ENCODE measurements at regions not wholly inside any gene's neighbourhood (a gene's known extent, or its start where the extent isn't known, plus 50 kb on each side); places are given as distances from the start of the nearest gene placed in this dataset.

- Histone ChIP-seq H3K27ac (ENCODE audit: low read length) (no peak overlapping the region), H3K27me3 (ENCODE audit: insufficient read depth, low read depth, low read length) (no peaks in the 10 kb centered on the region), H3K36me3 (ENCODE audit: insufficient read depth, low read length) (no peaks in the 10 kb centered on the region), H3K9me2 (ENCODE audit: insufficient read depth, low read length) (no peaks in the 10 kb centered on the region), H3K4me3 (ENCODE audit: low read length) (no peak overlapping the region), H3K4me2 (ENCODE audit: low read length) (no peak overlapping the region), H3K9ac (ENCODE audit: low read length) (no peak overlapping the region), H2AFZ (ENCODE audit: low read depth, low read length) (no peak overlapping the region), H3K9me3 (ENCODE audit: low read length) (no peaks in the 10 kb centered on the region), H3K79me2 (replicated peaks; ENCODE audit: insufficient read depth, low read length) (no peaks in the 10 kb centered on the region), H4K20me1 (ENCODE audit: insufficient read depth) (no peaks in the 10 kb centered on the region), H3F3A (ENCODE audit: insufficient read depth, low read length, poor library complexity, severe bottlenecking) (no peaks in the 10 kb centered on the region)
- TF ChIP-seq RAD21 (conservative IDR thresholded peaks at IDR 0.05): no peak
- TF ChIP-seq SMC3 (conservative IDR thresholded peaks at IDR 0.05; ENCODE audit: poor library complexity): no peak
- TF ChIP-seq EP300 (conservative IDR thresholded peaks at IDR 0.05; ENCODE audit: poor library complexity, severe bottlenecking): no peak
Measured at GRCh38 chr3:39751286-39751685, 58.1 kb upstream of the MYRIP start.

GRCh38 chr3:39752019-39752637, 57.3 kb upstream of the MYRIP start:
- Histone ChIP-seq H3K36me3 (ENCODE audit: insufficient read depth, low read length) (no peaks in the 10 kb centered on the region), H3K9ac (ENCODE audit: low read length) (no peak overlapping the region), H3K4me2 (ENCODE audit: low read length) (no peak overlapping the region), H3K79me2 (replicated peaks; ENCODE audit: insufficient read depth, low read length) (no peaks in the 10 kb centered on the region), H3K27me3 (ENCODE audit: insufficient read depth, low read depth, low read length) (no peaks in the 10 kb centered on the region), H4K20me1 (ENCODE audit: insufficient read depth) (no peaks in the 10 kb centered on the region), H2AFZ (ENCODE audit: low read depth, low read length) (no peak overlapping the region), H3K9me3 (ENCODE audit: low read length) (no peaks in the 10 kb centered on the region), H3K4me3 (ENCODE audit: low read length) (no peak overlapping the region), H3K27ac (ENCODE audit: low read length) (no peak overlapping the region), H3F3A (ENCODE audit: insufficient read depth, low read length, poor library complexity, severe bottlenecking) (no peaks in the 10 kb centered on the region), H3K9me2 (ENCODE audit: insufficient read depth, low read length) (no peaks in the 10 kb centered on the region)
- TF ChIP-seq EZH2 (IDR thresholded peaks at IDR 0.05; ENCODE audit: borderline replicate concordance, insufficient read depth, low read length, poor library complexity, severe bottlenecking): no peak

GRCh38 chr3:39752751-39753150, 56.7 kb upstream of the MYRIP start:
- Histone ChIP-seq H3K4me3 (ENCODE audit: low read length) (no peak overlapping the region), H3K27me3 (ENCODE audit: insufficient read depth, low read depth, low read length) (no peaks in the 10 kb centered on the region), H3K9me2 (ENCODE audit: insufficient read depth, low read length) (no peaks in the 10 kb centered on the region), H3K79me2 (replicated peaks; ENCODE audit: insufficient read depth, low read length) (no peaks in the 10 kb centered on the region), H3K36me3 (ENCODE audit: insufficient read depth, low read length) (no peaks in the 10 kb centered on the region), H2AFZ (ENCODE audit: low read depth, low read length) (no peak overlapping the region), H3K9me3 (ENCODE audit: low read length) (no peaks in the 10 kb centered on the region), H3K9ac (ENCODE audit: low read length) (no peak overlapping the region), H3K27ac (ENCODE audit: low read length) (no peak overlapping the region), H4K20me1 (ENCODE audit: insufficient read depth) (no peaks in the 10 kb centered on the region), H3F3A (ENCODE audit: insufficient read depth, low read length, poor library complexity, severe bottlenecking) (no peaks in the 10 kb centered on the region), H3K4me2 (ENCODE audit: low read length) (no peak overlapping the region)
- TF ChIP-seq REST (IDR thresholded peaks at IDR 0.05; ENCODE audit: borderline replicate concordance) (no peak), TAF1 (IDR thresholded peaks at IDR 0.05; ENCODE audit: low read depth) (no peak), RAD21 (conservative IDR thresholded peaks at IDR 0.05) (no peak), POLR2AphosphoS5 (IDR thresholded peaks at IDR 0.05) (no peak), EP300 (conservative IDR thresholded peaks at IDR 0.05; ENCODE audit: poor library complexity, severe bottlenecking) (no peak), EZH2 (IDR thresholded peaks at IDR 0.05; ENCODE audit: borderline replicate concordance, insufficient read depth, low read length, poor library complexity, severe bottlenecking) (no peak), CTCF (IDR thresholded peaks at IDR 0.05; ENCODE audit: poor library complexity, severe bottlenecking) (no peak), SMC3 (conservative IDR thresholded peaks at IDR 0.05; ENCODE audit: poor library complexity) (no peak), MXI1 (conservative IDR thresholded peaks at IDR 0.05; ENCODE audit: poor library complexity, severe bottlenecking) (no peak)

Data from neural cell (in vitro differentiated cells).